Smooth muscle cell (in vitro differentiated cells): ENCODE measurements at regions not wholly inside any gene's neighbourhood (a gene's known extent, or its start where the extent isn't known, plus 50 kb on each side); places are given as distances from the start of the nearest gene placed in this dataset.

Experiments used
- DNase-seq: peaks from one replicate; lab custom pipeline; 2025; ENCODE audit not compliant: unreplicated experiment; lab: John Stamatoyannopoulos, UW
- H2AFZ ChIP-seq: fragments of 200-600 bp; sonication (generic); 2 replicates; pipeline ENCODE4 v1.6.0; 2016; ENCODE audit warnings: antibody characterized with exemption, low read depth, mild to moderate bottlenecking
- H3F3A ChIP-seq: fragments of 200-600 bp; sonication (generic); 2 replicates; pipeline ENCODE4 v1.6.0; 2017; ENCODE audit warnings: antibody characterized with exemption, low read depth
- H3K27ac ChIP-seq: fragments of 200-600 bp; sonication (generic); 2 replicates; pipeline ENCODE4 v1.5.1; 2016; ENCODE audit warnings: low read depth, mild to moderate bottlenecking
- H3K27me3 ChIP-seq: fragments of 200-600 bp; sonication (generic); 2 replicates; pipeline ENCODE4 v1.6.1; 2016; ENCODE audit warnings: low read depth, mild to moderate bottlenecking
- H3K36me3 ChIP-seq: fragments of 200-600 bp; sonication (generic); 2 replicates; pipeline ENCODE4 v1.5.1; 2016; ENCODE audit warnings: low read depth
- H3K4me1 ChIP-seq: fragments of 200-600 bp; sonication (generic); 2 replicates; pipeline ENCODE4 v1.5.1; 2016; ENCODE audit warnings: low read depth
- H3K4me2 ChIP-seq: fragments of 200-600 bp; sonication (generic); 2 replicates; pipeline ENCODE4 v1.6.0; 2016; ENCODE audit warnings: mild to moderate bottlenecking
- H3K4me3 ChIP-seq: fragments of 200-600 bp; sonication (generic); 2 replicates; pipeline ENCODE4 v1.5.1; 2016; ENCODE audit warnings: mild to moderate bottlenecking
- H3K79me2 ChIP-seq: fragments of 200-600 bp; sonication (generic); 2 replicates; pipeline ENCODE4 v1.6.0; 2016; ENCODE audit warnings: low read depth, mild to moderate bottlenecking
- H3K9ac ChIP-seq: fragments of 200-600 bp; sonication (generic); 2 replicates; pipeline ENCODE4 v1.6.0; 2016; ENCODE audit warnings: low read depth
- H3K9me3 ChIP-seq: fragments of 200-600 bp; sonication (generic); replicated peaks from 2 replicates; pipeline ENCODE4 v1.5.1; 2016; ENCODE audit warnings: low read depth
- H4K20me1 ChIP-seq: fragments of 200-600 bp; sonication (generic); 2 replicates; pipeline ENCODE4 v1.6.0; 2016; ENCODE audit warnings: low read depth
- CTCF ChIP-seq: fragments of 200-600 bp; sonication (generic); IDR thresholded peaks from 2 replicates; pipeline ENCODE4 v1.5.1; 2017; ENCODE audit warnings: borderline replicate concordance, mild to moderate bottlenecking, antibody characterized with exemption; ENCODE audit not compliant: insufficient read depth, poor library complexity, severe bottlenecking
- WGBS: methylation state at CpG from one replicate; pipeline ENCODE4 v1.1.7; 2016; ENCODE audit warnings: low lambda C conversion rate; 5-methylcytosine and 5-hydroxymethylcytosine counted together

GRCh38 chr12:25764892-25765291 is 193.6 kb upstream of the RASSF8 start:
- Histone ChIP-seq H3K4me3 (no peak overlapping the region), H4K20me1 (no peaks in the 10 kb centered on the region), H3K27me3 (no peaks in the 10 kb centered on the region), H3K9me3 (no peaks in the 10 kb centered on the region), H3K9ac (no peak overlapping the region), H3K4me2 (no peak overlapping the region), H3K36me3 (no peaks in the 10 kb centered on the region), H3K27ac (no peak overlapping the region), H3F3A (peaks cover 2% of the 10 kb centered on the region), H3K4me1 (no peaks in the 10 kb centered on the region), H3K79me2 (no peaks in the 10 kb centered on the region), H2AFZ (no peak overlapping the region)
- 46% methylated on average over 3 of the region's 3 CpGs for WGBS
- DNase-seq: no peak
- no peak for TF ChIP-seq CTCF

DNA sequence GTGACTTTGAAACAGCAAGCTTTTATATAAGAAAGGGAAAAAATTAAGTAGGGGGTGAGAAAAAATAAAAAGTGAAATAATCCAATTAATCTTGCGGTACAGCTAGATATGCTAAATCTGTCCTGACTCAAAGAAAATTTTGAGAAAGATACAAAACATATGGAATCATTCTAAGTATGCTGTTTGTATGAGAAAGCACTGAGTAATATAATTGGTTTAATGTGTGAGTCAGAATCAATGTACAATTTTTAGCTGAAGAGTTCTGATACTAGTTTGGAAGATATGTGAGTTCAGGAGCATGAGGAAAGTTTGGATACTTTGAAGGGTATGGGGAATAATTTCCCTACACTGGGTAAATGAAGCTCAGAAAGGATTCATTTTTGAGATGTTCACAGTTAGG is 190.9 kb upstream of the RASSF8 start:
- Histone ChIP-seq H3F3A (peaks cover 2% of the 10 kb centered on the region), H2AFZ (no peak overlapping the region), H3K27me3 (no peaks in the 10 kb centered on the region), H3K4me3 (no peak overlapping the region), H4K20me1 (no peaks in the 10 kb centered on the region), H3K4me2 (no peak overlapping the region), H3K4me1 (no peaks in the 10 kb centered on the region), H3K36me3 (no peaks in the 10 kb centered on the region), H3K79me2 (no peaks in the 10 kb centered on the region), H3K27ac (peak overlapping the region; percentile 64), H3K9ac (no peak overlapping the region), H3K9me3 (no peaks in the 10 kb centered on the region)
- 78% methylated on average over 1 of the region's 1 CpG for WGBS
- TF ChIP-seq CTCF: no peak
- no peak for DNase-seq

GRCh38 chr12:25768151-25768550 is 190.3 kb upstream of the RASSF8 start:
- no peaks in the 10 kb centered on the region for H4K20me1 ChIP-seq

More at GRCh38 chr12:25768151-25768550, 190.3 kb upstream of the RASSF8 start:
- TF ChIP-seq CTCF: no peak
- no peaks in the 10 kb centered on the region for H3K27me3 ChIP-seq
- H3K36me3 ChIP-seq: no peaks in the 10 kb centered on the region
- no peaks in the 10 kb centered on the region for H3K4me1 ChIP-seq
- no peaks in the 10 kb centered on the region for H3K79me2 ChIP-seq
- no peak overlapping the region for H3K9ac ChIP-seq
- no peak overlapping the region for H3K4me2 ChIP-seq
- peaks cover 2% of the 10 kb centered on the region for H3F3A ChIP-seq
- no peaks in the 10 kb centered on the region for H3K9me3 ChIP-seq
- DNase-seq: no peak
- WGBS: 84% methylated on average over 2 of the region's 2 CpGs
- H3K27ac ChIP-seq: peak overlapping the region; percentile 64
- no peak overlapping the region for H3K4me3 ChIP-seq
- H2AFZ ChIP-seq: no peak overlapping the region
